NCI-H510A treated with DMSO at 0.1 percent for 48 hours (cell line): ENCODE measurements at regions not wholly inside any gene's neighbourhood (a gene's known extent, or its start where the extent isn't known, plus 50 kb on each side); places are given as distances from the start of the nearest gene placed in this dataset.
A peak's percentile ranks its signal among the peaks of the same experiment; 100 is the strongest.
"Not testable (repeated sequence)": the region's sequence is repeated elsewhere in the genome, so short reads cannot be mapped to it uniquely, and the experiment has no call there.

Source experiments
- DNase-seq: peaks from one replicate; lab custom pipeline; 2025; lab: John Stamatoyannopoulos, UW

DNA sequence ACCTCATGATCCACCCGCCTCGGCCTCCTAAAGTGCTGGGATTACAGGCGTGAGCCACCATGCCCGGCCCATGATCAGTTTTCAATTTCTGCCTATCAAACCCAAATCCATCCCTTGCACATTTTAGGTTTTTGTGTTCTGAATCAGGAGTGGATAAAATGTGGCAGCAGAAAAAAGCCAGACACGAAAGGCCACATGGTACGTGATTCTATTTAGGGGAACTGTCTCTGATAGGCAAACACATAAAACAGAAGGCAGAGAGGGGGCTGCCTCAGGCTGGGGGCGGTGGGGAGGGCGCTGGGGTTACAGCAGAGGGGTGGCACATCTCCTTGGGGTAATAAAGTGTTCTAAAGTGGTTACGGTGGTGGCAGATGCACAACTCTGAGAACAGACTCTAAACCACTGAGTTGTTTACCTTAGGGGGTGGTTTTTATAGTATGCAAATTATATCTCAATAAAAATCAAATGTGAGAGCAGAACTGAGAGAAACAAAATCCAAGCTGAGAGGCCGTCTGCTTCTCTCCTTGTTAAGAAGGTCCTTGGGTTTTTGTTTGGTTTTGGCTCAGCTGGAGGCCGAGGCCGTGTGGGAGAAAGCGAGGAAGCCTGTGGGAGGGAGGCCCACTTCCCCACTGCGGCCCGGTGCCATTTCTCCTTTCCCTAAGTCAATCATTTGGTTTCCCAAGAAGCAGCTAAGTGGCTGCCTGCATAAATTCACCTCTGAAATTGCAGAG is 78.0 kb downstream of the SOWAHC start:
- DNase-seq = peak; percentile 42

DNA sequence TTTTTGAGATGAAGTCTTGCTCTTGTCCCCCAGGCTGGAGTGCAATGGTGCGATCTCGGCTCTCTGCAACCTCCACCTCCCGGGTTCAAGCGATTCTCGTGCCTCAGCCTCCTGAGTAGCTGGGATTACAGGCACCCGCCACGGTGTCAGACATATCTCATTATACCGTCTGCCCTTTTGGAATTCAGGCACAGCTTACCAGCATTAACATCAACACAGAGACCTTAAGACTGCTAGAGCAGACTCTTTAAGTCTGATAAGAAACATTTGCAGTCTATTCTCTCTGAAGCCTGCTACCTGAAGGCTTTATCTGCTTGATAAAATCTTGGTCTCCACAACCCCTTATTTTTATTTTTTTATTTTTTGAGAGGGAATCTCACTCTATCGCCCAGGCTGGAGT is 78.7 kb downstream of the SOWAHC start:
- not testable (repeated sequence) for DNase-seq

GRCh38 chr2:109693292-109693691 is 79.1 kb downstream of the SOWAHC start:
- not testable (repeated sequence) for DNase-seq

- no peak for DNase-seq
Observed at GRCh38 chr2:109694190-109694589, 80.0 kb downstream of the SOWAHC start.

- DNase-seq = no peak
Observed at GRCh38 chr2:109695290-109695689, 81.1 kb downstream of the SOWAHC start.

GRCh38 chr2:109699646-109700045 is 85.5 kb downstream of the SOWAHC start:
- DNase-seq = no peak

DNA sequence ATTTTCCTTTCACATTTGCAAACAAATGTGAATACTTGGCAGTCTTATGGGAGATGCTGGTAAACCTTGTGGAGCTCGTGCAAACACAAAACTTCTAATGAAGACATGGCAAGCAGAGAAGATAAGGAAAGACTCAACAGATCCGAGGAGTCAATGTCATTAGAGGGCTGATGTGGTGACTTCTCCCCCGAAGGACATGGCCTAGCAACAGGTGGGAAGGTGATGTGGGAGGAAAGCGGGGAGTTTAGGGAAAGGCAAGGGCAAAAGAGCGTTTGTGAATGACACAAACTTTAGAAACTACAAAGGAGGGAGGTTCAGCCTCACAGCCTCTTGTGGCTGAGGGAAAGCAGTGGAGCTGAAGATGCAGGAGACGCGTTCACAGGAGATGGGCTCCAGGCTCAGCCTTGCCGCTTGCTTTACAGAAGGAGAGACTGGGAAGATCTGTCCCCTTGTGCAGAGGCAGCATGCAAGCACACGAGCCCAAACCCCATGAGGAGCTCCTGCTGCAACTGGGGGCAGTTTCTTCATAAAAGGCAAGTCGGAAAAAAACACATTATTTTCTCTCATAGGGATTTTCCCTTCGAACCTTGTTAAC is 86.6 kb downstream of the SOWAHC start:
- DNase-seq = no peak

DNA sequence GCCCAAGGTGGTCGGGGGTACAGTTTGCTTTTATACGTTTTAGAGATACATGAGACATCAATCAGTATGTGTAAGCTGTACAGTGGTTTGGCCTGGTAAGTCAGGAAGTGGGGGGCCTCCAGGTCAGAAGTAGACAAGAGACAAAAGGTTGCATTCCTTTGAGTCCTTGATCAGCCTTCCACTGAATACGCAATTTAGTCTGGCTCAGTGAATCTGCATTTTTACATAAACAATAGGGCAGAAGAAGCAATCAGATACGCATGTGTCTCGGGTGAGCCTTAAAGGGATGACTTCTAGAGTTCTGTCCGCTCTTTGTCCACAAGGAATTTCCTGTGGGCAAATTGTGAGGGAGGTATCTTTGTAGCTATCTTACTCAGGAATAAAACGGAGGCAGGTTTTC is 87.2 kb downstream of the SOWAHC start:
- DNase-seq = no peak

GRCh38 chr2:109702250-109702985 is 88.3 kb downstream of the SOWAHC start:
- no peak for DNase-seq

DNA sequence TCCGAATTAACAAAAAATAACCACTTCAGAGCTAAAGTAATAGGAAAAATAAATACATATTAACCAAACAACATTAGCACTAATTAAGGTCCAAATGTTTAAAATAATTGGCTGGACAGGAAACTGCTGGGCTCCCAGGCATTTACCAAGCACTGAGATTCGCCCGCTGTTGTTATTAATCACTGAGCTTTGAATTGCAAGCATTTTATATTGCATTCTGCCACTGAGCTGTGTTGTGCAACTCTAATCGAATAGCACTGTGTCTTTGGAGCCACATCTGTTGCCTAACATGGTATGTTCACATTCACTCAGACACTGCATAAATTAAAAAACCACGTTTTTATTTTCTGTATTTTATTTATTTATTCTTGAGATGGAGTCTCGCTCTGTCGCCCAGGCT is 88.9 kb downstream of the SOWAHC start:
- no peak for DNase-seq

- DNase-seq = no peak
Observed at GRCh38 chr2:109703798-109704197, 89.6 kb downstream of the SOWAHC start.

- DNase-seq = no peak
Observed at GRCh38 chr2:109707281-109708147, 86.6 kb upstream of the RGPD5 start.

DNA sequence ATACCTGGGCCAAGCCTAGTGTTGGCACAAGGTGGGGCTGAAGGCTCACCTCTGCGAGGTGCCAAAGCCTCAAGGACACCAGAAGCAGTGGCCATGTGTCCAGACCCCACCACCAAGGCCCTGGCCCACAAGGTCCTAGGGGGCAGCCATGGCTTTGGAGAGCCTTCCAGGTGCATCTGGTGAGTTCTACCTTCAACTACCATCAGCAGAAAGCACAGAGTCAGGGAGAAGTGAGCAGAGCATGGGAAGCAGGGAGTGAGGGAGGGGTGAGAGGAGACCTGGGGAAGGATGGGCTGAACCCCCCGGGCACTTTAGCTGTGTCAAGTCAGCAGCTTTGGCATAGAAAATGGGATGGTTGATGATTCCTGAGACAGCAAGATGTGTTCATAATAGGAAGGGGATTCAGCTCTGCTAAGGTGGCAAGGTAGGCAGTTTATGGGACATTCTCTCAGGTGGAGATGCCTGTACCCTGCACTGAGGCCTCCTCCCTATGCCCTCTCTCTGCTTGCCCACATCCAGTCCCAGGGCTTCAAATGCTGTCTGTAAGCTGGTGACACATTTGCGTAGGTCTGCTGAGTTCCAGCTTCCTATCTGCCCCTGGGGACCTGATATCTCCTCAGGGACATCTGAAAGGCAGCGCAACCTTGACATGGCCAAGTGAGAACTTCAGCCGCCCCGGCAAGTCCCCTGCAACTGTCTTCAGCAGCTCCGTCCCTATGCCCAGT is 83.4 kb upstream of the RGPD5 start:
- DNase-seq = no peak

- DNase-seq = peak; percentile 29
Observed at GRCh38 chr2:109711230-109712122, 82.6 kb upstream of the RGPD5 start.

GRCh38 chr2:109712123-109712449 is 82.0 kb upstream of the RGPD5 start:
- no peak for DNase-seq

DNA sequence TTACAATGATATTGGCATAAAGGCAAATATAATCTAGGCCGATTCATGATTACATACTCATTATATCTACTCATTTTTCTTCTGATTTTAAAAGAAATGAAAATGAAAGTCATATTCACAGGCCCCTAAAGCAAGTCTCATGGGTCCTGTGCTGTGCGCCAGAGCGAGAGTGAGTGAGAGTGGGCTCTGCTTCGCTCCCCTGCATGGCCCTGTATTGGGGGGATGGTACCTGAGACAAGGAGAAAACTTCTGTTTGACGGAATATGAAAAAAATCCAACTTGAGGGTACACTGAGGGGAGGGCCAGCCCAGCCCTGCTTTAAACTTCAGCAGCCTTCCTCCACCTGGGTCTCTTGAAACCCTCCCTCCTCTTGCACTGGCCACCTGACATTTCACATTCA is 81.4 kb upstream of the RGPD5 start:
- no peak for DNase-seq

DNA sequence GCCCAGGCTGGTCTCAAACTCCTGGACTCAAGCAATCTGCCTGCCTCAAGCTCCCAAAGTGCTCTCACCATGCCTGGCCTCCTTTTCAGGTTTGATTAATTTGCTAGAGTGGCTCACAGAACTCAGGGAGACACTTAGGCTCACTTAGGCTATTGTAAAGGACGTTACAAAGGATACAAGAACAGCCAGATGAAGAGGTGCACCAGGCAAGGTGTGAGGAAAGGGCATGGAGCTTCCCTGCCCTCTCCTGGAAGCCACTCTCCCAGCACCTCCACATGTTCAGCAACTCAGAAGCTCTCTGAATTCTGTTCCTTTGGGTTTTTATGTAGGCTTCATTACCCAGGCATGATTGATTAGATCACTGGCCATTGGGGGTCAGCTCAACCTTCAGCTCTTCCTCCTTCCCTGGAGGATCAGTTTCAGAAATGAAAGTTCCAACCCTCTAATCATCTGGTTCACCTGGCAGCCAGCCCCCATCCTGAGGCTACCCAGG is 78.7 kb upstream of the RGPD5 start:
- DNase-seq = no peak

DNA sequence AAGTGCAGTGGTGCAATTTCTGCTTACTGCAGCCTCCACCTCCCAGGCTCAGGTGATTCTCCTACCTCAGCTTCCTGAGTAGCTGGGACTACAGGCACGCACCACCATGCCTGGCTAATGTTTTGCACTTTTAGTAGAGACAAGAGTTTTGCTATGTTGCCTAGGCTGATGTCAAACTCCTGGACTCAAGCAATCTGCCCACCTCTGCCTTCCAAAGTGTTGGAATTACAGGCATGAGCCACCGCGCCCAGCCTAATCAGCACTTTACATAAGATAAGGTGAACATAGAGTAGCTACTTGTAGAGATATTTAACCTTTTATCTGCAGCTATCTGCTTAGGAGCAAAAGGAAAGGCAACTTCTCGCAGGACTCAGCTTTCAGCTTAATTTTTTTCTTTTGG is 77.5 kb upstream of the RGPD5 start:
- DNase-seq = not testable (repeated sequence)

- no peak for DNase-seq
Observed at GRCh38 chr2:109718139-109718538, 76.0 kb upstream of the RGPD5 start.

DNA sequence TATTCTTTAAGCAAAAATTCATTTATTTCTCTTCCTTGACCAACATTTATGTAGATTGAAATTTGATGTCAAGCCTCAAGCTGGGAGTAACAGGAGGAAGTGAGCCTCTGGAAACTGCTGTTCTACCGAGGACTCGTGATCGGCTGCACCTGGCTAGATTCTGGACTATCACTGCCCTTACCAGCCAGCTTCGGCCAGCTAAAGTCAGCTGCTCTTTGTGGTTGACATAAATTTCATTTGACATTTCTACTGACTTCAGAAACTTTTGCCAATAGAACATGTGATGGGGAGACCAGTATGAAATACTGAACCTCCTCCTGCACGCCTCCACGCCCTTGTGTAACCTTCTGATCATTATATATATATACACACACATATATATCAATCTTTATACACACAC is 74.2 kb upstream of the RGPD5 start:
- no peak for DNase-seq
